Kidney glomerular epithelial cell (primary cell): ENCODE measurements at regions not wholly inside any gene's neighbourhood (a gene's known extent, or its start where the extent isn't known, plus 50 kb on each side); places are given as distances from the start of the nearest gene placed in this dataset.
A peak's percentile ranks its signal among the peaks of the same experiment; 100 is the strongest.
"Not testable (repeated sequence)": the region's sequence is repeated elsewhere in the genome, so short reads cannot be mapped to it uniquely, and the experiment has no call there.

ENCODE experiments used
- DNase-seq: peaks from one replicate; lab custom pipeline; 2025; lab: John Stamatoyannopoulos, UW

DNA sequence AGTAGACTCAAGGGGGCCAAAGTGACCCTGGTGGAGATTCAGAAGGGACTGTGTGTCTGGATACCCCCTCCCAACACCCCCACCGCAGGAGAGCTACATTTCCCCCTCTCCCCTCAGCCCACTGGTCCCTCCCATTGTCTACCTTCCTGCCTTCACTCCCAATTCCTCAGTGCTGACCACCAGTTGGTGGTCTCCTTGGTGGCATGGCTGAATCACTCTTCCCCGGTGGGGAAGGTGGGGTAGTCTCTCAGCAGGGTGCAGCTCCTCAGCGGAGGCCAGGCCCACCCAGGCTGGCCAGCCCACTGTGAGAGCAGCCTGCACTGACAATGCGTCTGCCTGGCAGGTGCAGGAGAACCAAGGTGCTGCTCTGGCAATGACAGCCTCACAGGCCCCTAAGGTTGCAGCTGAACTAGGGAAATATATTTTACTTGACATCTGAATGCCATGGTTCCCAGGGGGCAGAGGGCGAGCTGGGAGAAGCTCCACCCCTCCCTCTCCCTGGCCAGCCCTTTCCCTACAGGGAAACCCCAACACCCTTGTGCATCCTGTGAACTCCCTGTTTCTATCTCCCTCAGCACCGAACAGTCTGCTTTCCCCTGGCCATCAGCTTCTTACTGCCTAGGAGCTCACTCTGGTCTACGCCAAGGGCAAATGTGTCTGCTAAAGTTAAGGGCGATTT lies 62.6 kb upstream of the PAX8 start:
- DNase-seq: no peak

DNA sequence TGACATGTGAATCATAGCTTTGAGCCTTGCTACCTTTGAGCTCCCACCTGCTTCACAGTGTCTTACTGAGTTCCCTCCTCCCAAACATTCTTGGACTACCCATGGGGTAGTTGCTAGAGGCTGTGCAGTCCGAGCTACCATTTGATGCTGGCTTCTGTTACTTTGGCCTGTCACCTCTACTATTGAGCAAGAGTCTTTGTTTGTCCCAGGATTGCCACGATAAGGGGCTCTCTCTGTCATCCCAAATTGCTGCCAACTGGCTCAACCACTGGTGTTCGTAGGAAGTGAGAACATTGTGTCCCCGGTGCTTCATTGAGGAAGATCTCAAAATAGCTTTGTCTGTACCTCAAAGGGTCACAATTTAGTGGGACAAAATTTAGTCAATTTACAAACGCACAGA lies 59.1 kb upstream of the PAX8 start:
- no peak for DNase-seq

DNA sequence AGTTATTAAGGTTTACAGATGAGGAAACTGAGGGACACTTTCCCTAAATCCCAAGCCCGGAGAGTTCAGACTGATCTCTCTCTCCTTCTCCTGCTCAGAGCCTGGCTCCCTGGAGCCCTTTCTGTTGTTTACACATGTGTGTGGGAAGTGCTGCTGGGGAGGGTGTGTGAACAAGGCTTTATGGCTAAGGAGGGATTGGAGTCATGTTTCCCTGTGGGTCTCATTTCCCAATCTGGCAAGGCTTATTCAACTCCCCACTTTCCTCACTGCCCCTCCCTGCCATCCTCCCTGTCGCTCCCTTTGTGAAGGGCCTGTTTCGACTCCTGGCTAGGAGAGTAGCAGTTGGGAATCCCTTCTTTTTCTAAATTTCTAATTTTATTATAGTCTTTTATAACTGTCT lies 57.3 kb upstream of the PAX8 start:
- DNase-seq: not testable (repeated sequence)

DNA sequence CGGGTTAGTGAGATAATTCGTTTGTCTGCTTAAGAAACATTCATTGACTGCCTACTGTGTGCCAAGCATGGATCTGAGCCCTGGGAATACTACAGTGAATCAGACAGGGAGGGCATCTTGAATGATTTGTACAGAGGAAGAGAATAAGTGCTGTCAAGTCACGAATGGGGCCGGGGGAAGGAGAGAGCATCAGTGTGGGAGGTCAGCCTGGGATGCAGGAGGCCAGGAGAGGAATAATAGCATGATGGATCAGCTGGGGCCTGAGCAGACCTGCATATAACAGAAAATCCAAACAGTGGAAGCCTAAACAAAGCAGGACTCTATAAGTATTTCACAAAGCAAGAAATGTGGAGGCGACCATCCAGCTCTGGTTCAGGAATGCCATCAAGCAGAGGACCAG lies 55.4 kb upstream of the PAX8 start:
- DNase-seq: no peak

DNA sequence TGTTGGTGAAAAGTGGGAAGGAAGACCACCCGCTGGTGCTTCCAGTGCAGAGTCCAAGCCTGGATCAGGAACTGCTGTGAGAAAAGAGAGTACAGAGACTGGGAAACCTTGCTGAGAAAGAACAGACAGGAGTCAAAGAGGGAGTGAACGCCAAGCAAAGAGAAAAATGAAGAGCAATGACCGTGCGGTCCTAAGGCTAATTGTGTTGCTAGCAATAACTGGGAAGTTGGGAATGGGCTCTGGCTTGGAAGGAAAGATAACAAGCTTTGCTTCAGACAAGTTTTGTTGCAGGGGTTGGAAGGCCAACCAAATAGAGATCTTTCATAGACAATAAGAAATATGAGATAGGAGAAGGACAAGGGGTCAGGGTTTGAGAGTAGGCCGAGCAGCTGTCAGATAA lies 55.0 kb upstream of the PAX8 start:
- DNase-seq: not testable (repeated sequence)

DNA sequence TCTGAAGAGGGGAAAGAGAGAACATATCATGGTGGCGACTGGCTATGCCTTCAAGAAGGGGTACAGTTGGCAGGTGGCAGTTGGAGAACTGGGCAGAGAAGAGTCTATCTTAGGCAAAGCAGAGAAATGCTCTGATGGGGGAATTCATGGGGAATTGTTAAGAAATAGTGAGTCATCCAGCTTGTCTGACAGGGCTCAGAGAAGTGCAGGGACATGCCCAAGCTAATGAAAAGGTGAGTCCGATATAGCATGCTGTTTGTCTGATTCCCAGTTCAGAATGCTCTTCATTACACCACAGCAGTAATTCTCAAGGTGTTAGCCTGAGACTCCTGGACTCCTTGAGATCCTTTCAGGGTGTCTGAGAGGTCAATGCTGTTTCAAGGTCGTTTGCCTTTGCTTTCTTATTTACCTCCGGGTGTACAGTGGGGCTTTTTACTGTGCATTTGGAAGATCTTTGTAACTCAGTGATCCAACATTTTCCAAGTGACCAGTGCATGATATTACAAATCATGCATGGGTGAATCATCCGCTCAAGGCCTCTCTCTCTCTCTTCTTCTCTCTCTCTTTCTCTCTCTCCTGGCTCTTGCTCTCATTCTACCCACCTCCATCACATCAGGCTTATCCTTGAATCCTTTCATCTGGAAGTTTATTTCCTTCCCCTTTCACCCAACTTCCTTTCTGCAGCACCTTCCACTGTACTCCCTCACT lies 51.5 kb upstream of the PAX8 start:
- DNase-seq: peak; percentile 49

DNA sequence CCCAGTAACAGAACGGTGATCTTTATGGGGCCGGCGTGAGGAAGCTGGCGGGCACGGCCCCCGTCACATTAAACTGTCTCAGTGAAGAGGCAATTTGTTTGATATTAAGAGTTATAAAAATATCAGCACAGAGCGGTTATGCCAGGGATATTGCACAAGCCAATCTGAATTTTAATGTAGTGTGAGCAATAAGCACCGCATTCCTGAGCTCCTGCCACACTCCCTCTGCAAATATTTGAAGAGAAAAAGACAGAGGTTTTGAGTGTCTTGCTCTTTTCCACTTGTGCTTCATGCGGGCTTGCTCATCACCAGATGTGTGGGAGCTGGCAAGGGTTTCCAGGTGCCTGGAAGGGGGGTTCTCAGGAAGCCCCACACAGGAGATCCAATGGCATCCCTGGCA lies 50.3 kb upstream of the PAX8 start:
- peak; percentile 72 for DNase-seq

DNA sequence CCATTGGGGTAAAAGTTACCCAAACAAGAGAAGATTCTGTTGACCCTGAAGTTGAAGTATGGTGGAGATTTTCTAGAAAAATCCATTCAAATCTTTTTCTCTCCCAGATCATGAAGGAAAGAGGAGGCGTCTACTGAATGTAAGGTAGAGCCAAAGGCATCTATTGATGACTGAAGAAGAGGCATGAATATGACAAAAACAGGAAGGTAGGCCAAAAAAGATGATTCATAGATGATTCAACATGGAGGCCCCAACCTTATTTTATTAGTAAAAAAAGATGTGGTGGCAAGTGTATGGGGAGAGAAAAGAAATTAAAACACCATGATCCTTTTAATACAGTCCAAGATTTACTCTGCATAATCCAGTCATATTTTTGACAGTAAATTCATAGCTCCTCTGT lies 49.9 kb upstream of the PAX8 start:
- not testable (repeated sequence) for DNase-seq
